ENCODE measurements at regions not wholly inside any gene's neighbourhood (a gene's known extent, or its start where the extent isn't known, plus 50 kb on each side); places are given as distances from the start of the nearest gene placed in this dataset.

DNA sequence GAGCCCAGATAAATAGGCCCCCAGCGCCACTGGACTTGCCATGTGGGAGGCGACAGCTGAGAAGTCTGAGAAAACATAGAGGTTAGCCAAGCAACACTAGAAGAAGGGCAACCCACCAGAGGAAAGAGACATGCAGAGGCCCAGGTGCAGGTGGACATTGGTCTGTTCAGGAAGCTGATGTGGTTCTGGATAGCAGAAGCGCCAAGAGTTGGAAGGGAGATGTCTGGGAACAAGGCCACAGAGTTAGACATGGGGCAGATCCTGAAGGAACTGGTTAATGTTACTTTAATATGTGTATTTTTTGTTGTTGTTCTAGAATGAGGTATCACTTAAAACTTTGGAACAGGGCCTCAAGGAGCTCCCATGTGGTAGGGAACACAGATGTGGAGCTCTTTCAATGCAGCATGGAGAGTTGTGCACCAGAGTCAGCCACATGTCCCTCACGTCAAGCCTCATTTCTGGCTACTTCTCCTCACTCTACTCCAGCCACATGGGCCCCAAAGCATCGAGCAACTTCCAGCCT, 62.2 kb upstream of the PKDCC start:
- no peak for DNase-seq (ENCODE audit: low spot score)

DNA sequence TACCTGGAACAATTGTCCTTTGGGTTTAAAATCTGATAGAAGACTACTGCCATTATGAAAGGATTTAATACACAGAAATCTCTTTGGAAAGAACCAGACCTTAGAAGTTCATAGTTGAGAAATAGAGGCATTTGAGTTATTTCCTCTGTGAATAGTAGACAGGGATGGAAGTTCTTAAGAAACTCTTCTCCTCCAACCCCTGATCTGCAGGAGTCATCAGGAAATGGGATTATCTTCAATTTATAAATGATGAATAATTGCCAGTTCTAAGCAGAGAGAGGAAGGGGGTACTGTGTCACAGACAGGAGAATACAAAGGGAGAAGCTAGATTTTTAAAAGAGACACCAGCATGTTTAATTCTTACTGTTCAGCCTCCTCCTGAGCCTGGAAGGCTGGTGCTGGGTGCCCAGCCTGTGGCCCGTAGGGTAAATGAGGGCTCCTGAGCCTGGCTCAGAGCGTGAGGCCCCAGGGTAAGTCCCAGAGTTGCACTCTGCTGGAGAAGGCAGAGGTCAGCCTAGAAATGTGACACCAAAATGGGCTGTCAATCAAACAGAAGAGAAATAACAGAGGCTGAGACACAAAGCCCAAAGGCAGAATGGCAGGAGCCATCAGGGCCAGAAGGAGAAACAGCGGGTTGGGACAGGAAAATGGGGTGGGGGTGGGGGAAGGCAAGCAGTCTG, 58.2 kb upstream of the PKDCC start:
- no peak for DNase-seq (ENCODE audit: low spot score)

DNA sequence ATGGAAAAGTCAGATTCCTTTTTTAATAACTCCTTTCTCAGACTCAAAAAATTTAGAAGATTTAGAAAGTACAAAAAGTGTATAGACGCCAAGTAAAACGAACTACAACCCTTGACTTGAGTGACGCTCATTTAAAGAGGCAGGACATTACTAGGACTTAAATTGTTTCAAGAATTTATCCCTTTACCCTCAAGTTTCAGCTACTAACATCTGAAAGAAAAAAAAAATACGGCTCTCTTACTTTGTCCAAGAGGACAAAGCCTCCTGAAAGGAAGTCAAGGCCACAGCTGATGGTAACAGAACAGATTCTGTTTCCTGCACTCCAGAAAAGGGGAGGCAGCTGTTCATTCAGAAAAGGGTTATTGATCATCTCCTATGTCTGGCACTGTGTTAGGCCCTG, 57.6 kb upstream of the PKDCC start:
- no peak for DNase-seq (ENCODE audit: low spot score)

DNA sequence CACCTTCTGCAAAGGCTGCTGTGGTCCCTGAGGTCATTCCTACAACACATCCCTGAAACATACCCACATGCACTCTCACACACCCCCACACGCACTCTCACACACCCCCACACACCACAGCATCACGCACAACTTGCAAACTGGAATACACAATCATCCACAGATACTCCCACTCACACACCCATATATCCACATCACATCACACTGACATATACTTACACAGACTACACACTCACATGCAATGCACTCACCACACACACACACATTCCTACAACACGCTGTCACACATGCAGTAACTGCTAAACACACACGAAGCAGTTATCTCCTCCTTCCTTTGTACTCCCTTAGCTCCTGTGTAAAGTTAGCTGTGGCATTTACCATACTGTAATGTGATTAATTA, 57.1 kb upstream of the PKDCC start:
- no peak for DNase-seq (ENCODE audit: low spot score)

DNA sequence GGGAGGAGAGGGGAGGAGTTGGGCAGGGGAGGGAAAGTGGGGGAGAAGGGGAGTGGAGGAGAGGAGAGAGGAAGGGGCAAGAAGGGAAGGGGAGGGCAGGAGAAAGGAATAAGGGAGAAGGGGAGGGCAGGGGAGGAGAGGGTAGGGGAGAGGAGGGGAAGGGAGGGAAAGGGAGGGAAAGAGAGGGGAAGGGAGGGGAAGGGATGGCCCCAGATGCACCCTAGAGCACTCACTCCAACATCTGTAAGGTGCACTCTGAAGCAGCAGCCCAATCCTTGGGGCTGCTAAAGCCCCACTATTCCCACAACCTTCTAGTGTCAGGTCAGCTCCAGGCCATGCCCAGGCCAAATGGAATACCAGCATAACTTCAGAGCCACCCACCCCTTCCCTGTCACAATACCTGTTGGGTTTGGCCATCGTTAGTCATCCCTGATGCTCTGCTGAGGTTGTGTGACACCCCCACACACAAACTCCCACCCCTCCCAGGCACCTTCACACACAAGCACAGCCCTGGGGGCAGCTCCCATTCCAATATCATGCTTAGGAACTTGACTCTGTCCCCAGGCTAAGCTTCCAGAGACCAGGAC, 55.7 kb upstream of the PKDCC start:
- no peak for DNase-seq (ENCODE audit: low spot score)

DNA sequence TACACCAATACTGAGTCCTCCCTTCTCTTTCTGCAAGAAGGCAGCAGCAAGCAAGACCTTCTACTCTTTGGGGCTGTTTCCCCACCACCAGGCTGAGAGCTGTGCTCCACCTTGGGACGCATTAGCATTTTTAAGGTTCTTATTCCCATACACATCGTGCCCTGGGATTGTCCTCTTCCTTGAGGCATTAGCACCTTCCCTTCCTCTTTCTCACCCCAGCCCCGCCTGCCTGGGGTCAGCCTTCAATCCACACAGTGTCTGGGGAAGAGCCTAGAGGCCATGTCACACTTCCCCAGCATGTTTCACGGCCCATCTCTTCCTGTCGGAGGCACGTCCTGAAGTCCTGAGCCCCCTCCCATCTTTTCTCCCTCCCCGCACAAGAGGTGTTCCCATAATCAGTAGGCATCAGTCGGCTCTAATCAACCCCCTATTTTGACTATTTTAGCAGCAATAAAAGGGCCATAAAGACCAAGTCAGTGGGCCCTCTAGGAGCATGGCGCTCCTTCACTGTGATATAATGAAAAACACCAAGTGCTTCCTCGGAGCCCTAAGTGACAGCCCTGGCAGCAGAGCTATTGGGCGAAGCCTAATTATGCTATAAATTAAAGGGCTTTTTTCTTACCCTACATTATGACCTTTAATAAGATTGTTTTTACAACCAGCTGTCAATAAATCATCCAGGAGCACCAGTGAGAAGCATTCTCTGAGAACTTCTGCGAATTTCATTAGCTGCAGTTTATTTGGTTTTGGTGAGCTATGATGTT, 55.0 kb upstream of the PKDCC start:
- no peak for DNase-seq (ENCODE audit: low spot score)

DNA sequence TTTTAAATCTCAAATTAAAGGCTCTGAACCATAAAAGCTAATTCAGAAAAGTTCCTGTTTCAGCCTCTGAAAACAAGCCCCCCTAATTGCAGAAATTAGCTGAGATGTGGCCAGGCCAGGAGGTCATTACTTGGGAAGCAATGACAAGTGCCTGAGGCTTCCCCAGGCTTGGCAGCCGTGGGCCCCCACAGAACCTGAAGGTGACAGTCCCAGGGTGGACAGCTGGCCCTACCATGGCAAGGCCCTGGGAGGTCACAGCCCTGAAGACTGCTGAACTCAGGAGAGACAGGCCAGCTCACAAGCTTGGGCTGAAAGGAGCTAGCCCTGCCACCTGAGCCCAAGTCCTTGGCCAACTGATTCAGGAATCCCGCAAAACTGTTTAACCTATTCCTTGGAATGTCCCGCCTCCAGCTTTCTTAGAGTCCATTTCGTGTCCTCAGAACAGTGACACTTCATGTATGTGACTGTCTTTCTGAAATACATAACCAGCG, 54.3 kb upstream of the PKDCC start:
- DNase-seq (ENCODE audit: low spot score): no peak

DNA sequence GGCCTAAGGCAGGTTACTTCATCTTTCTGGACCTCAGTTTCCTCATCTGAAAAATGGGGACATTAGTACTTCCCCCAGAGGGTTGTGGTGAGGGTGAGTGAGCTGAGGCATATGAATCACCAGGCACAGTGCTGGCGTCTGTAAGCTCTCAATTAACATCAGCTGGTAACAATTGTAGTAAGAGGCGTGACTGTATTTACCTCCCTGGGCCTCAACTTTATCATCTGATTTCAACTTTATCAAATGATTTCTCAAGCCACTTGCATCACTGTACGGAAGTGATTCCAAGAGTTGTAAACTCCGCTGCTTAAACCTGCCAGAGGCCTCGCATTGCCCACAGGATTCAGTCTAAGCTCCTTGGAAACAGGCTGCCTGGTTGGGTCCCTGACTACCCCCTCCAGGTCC, 53.6 kb upstream of the PKDCC start:
- no peak for DNase-seq (ENCODE audit: low spot score)

DNA sequence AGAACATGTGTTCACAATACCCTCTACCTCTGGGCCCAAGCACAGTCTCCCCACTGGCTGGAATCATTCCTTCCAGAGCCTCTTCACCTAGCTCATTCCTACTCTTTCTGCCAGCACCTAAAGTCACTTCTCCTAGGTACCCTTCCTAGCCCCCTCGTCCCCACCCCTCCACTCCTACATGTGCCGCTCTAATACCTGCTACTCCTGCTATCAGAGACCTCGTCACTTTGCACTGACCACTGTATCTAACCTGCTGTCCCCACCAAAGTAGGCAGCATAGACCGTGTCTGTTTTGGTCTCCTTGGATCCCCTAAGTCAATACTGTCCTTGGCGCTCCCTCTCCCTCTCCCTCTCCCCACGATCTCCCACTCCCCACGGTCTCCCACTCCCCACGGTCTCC, 53.2 kb upstream of the PKDCC start:
- DNase-seq (ENCODE audit: low spot score): no peak

DNA sequence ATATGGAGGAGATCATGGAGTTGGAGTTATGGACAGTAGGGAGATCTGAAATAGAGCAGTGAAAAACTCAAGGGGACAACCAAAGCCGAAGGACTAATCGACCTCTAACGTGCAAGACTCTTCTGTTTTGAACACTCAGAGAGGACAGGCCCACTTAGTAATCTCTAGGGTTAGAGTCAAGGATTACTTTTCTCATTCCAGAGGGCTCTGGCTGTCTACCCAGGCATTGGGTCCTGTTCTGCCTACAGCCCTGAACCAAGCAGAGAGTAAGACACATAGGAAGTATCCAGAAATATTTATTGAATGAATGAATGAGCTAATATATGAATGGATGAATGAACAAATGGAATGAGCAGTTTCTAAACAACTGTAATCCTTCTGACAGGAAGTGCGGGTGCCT, 50.3 kb upstream of the PKDCC start:
- no peak for DNase-seq (ENCODE audit: low spot score)

All from kidney capillary endothelial cell (primary cell).